KMS-11 (cell line): ENCODE measurements at regions not wholly inside any gene's neighbourhood (a gene's known extent, or its start where the extent isn't known, plus 50 kb on each side); places are given as distances from the start of the nearest gene placed in this dataset.

Experiments
- H2AFZ ChIP-seq: fragments of 200-600 bp; sonication (generic); 2 replicates; pipeline ENCODE4 v1.6.1; 2016; ENCODE audit warnings: antibody characterized with exemption, mixed run types, low read depth
- H3K27ac ChIP-seq: fragments of 200-600 bp; sonication (generic); 2 replicates; pipeline ENCODE4 v1.6.1; 2016; ENCODE audit warnings: mild to moderate bottlenecking, mixed run types
- H3K27me3 ChIP-seq: fragments of 200-600 bp; sonication (generic); 2 replicates; pipeline ENCODE4 v1.6.1; 2017; ENCODE audit warnings: mild to moderate bottlenecking, low read depth, mixed run types, moderate library complexity; ENCODE audit not compliant: insufficient read depth
- H3K36me3 ChIP-seq: fragments of 200-600 bp; sonication (generic); 2 replicates; pipeline ENCODE4 v1.6.1; 2017; ENCODE audit warnings: mild to moderate bottlenecking, mixed run types; ENCODE audit not compliant: insufficient read depth
- H3K4me1 ChIP-seq: fragments of 200-600 bp; sonication (generic); 2 replicates; pipeline ENCODE4 v1.6.1; 2016; ENCODE audit warnings: mild to moderate bottlenecking, low read depth, mixed run types; ENCODE audit not compliant: poor library complexity, severe bottlenecking
- H3K4me2 ChIP-seq: fragments of 200-600 bp; sonication (generic); 2 replicates; pipeline ENCODE4 v1.7.0; 2016; ENCODE audit warnings: mild to moderate bottlenecking, mixed run types
- H3K4me3 ChIP-seq: fragments of 200-600 bp; sonication (generic); IDR thresholded peaks from 2 replicates; pipeline ENCODE4 v1.6.1; 2017; ENCODE audit warnings: low read depth, low read length, mixed read lengths; ENCODE audit not compliant: insufficient read depth
- H3K79me2 ChIP-seq: fragments of 200-600 bp; sonication (generic); 2 replicates; pipeline ENCODE4 v1.6.1; 2016; ENCODE audit warnings: low read depth, mixed run types; ENCODE audit not compliant: insufficient read depth
- H3K9ac ChIP-seq: fragments of 200-600 bp; sonication (generic); 2 replicates; pipeline ENCODE4 v1.6.1; 2016; ENCODE audit warnings: mild to moderate bottlenecking, mixed run types
- H4K20me1 ChIP-seq: fragments of 200-600 bp; sonication (generic); 2 replicates; pipeline ENCODE4 v1.6.1; 2016; ENCODE audit warnings: mild to moderate bottlenecking, mixed run types; ENCODE audit not compliant: insufficient read depth
- CTCF ChIP-seq: fragments of 200-600 bp; sonication (generic); conservative IDR thresholded peaks from 2 replicates; pipeline ENCODE4 v1.6.1; 2017; ENCODE audit warnings: low read depth, mild to moderate bottlenecking, antibody characterized with exemption, low read length, moderate library complexity, mixed read lengths

GRCh38 chr4:133823177-133823576, 378.4 kb downstream of the PABPC4L start:
- Histone ChIP-seq H3K4me1 (no peaks in the 10 kb centered on the region), H4K20me1 (no peaks in the 10 kb centered on the region), H3K79me2 (no peaks in the 10 kb centered on the region), H3K4me3 (no peak overlapping the region), H3K9ac (no peak overlapping the region), H3K27ac (no peak overlapping the region), H3K36me3 (no peaks in the 10 kb centered on the region), H3K27me3 (no peaks in the 10 kb centered on the region), H3K4me2 (no peak overlapping the region), H2AFZ (no peak overlapping the region)
- no peak for TF ChIP-seq CTCF

GRCh38 chr4:133812954-133813353, 388.6 kb downstream of the PABPC4L start:
- TF ChIP-seq CTCF: no peak

GRCh38 chr4:133812236-133812635, 389.4 kb downstream of the PABPC4L start:
- H2AFZ ChIP-seq: no peak overlapping the region
- H3K4me1 ChIP-seq: peaks cover 11% of the 10 kb centered on the region
- H3K27ac ChIP-seq: no peak overlapping the region
- no peak for TF ChIP-seq CTCF
- H3K79me2 ChIP-seq: no peaks in the 10 kb centered on the region
- no peak overlapping the region for H3K9ac ChIP-seq
- no peaks in the 10 kb centered on the region; the same call in 1 of the 2 replicates for H4K20me1 ChIP-seq
- no peaks in the 10 kb centered on the region for H3K27me3 ChIP-seq
- no peaks in the 10 kb centered on the region for H3K36me3 ChIP-seq
- no peak overlapping the region for H3K4me3 ChIP-seq
- H3K4me2 ChIP-seq: no peak overlapping the region

More at GRCh38 chr4:133812954-133813353, 388.6 kb downstream of the PABPC4L start:
- Histone ChIP-seq H4K20me1 (no peaks in the 10 kb centered on the region; the same call in 1 of the 2 replicates), H3K4me1 (peaks cover 7% of the 10 kb centered on the region), H3K4me2 (no peak overlapping the region), H2AFZ (no peak overlapping the region), H3K27me3 (no peaks in the 10 kb centered on the region), H3K27ac (no peak overlapping the region), H3K79me2 (no peaks in the 10 kb centered on the region), H3K9ac (no peak overlapping the region), H3K36me3 (no peaks in the 10 kb centered on the region), H3K4me3 (no peak overlapping the region)

- Histone ChIP-seq H3K4me3 (no peak overlapping the region), H3K4me2 (no peak overlapping the region), H2AFZ (no peak overlapping the region), H3K4me1 (peaks cover 11% of the 10 kb centered on the region), H3K9ac (no peak overlapping the region), H3K79me2 (no peaks in the 10 kb centered on the region), H3K27ac (no peak overlapping the region), H3K27me3 (no peaks in the 10 kb centered on the region), H4K20me1 (no peaks in the 10 kb centered on the region; the same call in 1 of the 2 replicates), H3K36me3 (no peaks in the 10 kb centered on the region)
- no peak for TF ChIP-seq CTCF
Measured at GRCh38 chr4:133808151-133808550, 393.4 kb downstream of the PABPC4L start.

GRCh38 chr4:133803341-133803740, 398.2 kb downstream of the PABPC4L start:
- no peak overlapping the region for H3K4me2 ChIP-seq
- no peak overlapping the region for H2AFZ ChIP-seq
- no peak for TF ChIP-seq CTCF
- H3K4me1 ChIP-seq: peaks cover 8% of the 10 kb centered on the region
- no peaks in the 10 kb centered on the region for H3K36me3 ChIP-seq
- H4K20me1 ChIP-seq: no peaks in the 10 kb centered on the region
- no peak overlapping the region for H3K27ac ChIP-seq
- H3K27me3 ChIP-seq: no peaks in the 10 kb centered on the region
- no peak overlapping the region for H3K9ac ChIP-seq
- H3K4me3 ChIP-seq: no peak overlapping the region
- no peaks in the 10 kb centered on the region for H3K79me2 ChIP-seq
